Stimulated activated CD8-positive, alpha-beta memory T cell treated with anti-CD3 and anti-CD28 coated beads, Interleukin-2, amount 100 ng/mL, for 1 hour (primary cell): ENCODE measurements at regions not wholly inside any gene's neighbourhood (a gene's known extent, or its start where the extent isn't known, plus 50 kb on each side); places are given as distances from the start of the nearest gene placed in this dataset.

Source experiments
- DNase-seq, 2 donors: peaks; one replicate each; pipeline ENCODE4 v3.0.0-alpha.2; 2020; ENCODE audit warnings: low read depth in 2 of 2

DNA sequence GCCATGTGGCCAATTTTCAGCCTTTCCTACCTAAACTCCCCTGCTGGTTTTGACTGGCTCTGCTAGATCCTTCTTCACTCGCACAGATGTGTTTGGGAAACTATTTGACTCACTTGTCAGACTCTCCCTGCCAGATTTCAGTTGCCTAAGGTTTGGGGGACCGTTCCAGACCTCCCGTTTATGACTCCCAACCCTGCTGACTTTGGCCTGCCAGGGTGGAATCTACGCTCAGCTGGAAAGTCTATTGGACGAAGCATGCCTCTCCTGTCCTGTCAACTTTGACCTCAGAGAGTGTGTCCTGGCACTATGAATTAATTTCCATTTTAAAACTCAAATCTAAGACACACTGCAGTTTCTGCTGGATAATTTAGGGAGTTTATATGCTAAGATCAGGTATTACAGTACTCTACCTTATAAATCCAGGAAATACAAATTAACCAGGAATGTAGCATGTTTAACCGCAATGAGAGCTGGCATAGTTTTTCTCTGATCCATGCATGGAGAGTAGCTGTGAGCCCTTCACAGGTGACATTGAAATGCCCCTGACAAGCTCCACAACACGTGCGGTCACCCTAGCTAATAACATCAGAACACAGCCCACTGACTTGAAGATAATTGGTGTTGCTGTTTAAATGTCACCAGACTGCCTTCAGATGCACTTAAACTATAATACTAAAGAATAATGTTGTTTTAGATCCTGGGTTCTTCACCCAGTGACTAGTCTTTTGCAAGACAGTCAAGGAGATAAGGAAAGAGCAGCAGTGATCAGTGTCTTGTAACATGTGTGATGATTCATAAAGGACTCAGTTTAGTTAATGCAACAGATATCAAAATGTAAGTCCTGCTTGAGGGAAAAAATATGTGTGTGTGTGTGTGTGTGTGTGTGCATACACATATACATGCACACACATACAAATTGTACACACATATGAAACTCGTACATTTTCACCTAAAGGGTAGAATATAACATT is 223.0 kb upstream of the MCTP2 start:
- no peak for DNase-seq

DNA sequence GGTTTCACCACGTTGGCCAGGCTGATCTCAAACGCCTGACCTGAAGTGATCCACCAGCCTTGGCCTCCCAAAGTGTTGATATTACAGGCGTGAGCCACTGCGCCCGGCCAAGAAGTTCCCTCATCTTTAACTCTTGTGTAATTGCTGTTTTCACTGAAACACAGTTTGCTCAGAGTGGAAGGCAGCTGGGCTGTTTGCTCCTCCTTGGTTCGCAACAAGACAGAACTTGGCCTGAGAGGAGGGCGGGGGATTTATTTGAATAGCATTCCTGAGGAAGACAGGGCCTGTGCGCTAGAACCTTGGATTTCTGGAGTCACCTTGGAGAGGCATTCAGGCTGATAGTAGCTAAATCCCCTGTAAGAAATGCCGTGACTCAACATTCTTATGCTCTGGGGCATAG is 226.7 kb upstream of the MCTP2 start:
- DNase-seq: no peak

GRCh38 chr15:94002041-94002440 is 229.3 kb upstream of the MCTP2 start:
- DNase-seq: no peak

DNA sequence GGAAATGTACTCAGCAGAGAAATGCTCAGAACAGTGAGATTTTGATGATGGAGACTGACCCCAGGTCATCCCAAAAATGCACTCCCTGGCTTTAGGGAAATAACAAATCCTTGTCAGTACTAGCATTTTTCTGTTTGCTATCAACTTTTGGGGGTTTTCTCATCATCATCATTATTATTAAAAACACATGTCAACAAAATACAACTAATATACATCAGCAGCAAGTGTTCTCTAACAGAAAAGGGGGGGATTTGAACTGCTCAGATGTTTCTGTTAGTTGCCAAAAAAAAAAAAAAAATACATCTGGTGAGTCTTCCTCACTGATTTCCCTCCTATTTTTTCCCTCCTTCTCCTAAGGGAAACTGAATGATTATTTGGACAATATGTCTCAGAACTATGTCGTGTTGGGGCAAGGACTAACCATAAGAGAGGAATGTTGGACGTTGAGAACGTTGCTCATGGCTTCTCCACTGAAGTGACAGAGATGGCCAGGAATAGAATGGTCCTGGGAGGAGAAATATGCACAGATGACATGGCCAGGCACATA is 230.0 kb upstream of the MCTP2 start:
- DNase-seq: no peak

DNA sequence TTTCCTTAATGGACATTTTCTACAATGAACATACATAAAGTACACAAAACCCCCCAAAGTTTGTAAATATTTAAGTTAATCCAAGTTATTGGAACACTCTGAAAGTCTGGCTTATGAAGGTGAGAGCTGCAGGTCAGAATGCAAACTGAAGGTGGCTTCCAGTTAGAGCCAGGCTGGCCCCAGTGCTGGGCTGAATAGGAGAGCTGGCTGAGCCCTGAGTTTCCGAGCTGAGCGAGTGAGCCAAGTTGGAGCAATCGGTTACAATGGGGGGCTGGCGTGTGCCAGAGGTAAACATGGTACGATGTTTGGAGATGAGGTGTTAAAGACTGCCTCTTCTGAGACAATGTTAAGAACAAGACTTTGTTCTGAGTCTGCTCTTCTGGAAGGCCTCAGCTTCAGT is 230.8 kb upstream of the MCTP2 start:
- DNase-seq: no peak

- no peak for DNase-seq
Measured at GRCh38 chr15:93997071-93997658, 234.2 kb upstream of the MCTP2 start.

GRCh38 chr15:93989440-93989998 is 241.8 kb upstream of the MCTP2 start:
- no peak for DNase-seq

GRCh38 chr15:93987068-93987467 is 244.3 kb upstream of the MCTP2 start:
- DNase-seq: no peak

GRCh38 chr15:93986400-93986984 is 244.9 kb upstream of the MCTP2 start:
- DNase-seq: no peak

DNA sequence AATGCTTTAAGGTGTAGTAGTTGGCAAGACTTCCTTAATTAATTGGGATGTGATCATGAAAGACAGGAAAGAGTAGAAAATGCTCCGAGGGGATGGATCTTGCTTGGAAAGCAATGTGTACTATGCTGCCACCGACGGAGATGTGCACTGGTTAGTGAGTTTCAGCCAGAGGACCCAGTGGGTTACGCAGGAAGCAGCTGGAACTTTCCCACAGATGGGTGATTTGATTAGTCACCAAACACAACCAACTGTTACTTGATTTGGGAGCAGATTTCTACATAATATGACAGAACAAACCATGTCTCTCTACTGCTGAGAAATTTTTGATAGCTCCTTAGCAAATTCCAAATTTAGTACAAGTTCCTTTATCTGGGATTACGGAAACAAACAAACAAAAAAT is 245.4 kb upstream of the MCTP2 start:
- no peak for DNase-seq

DNA sequence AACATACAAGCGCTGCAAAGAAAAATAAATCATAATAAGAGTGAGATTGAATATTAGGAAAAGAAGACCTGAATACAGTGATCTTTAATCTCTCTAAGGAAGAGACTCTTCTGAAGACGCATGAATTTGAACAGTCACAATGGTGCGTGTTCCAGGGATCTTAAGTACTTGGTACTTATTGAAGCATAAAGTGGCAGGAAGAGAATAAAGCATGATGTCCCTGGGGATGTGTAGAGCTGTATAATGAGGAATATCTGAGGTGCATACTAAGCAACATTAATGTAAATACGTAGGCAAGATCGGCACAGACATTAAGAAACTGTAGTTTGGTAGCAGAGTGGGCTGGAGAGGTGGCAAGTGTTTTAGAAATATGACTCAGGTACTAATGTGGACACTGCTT is 246.2 kb upstream of the MCTP2 start:
- DNase-seq: no peak

DNA sequence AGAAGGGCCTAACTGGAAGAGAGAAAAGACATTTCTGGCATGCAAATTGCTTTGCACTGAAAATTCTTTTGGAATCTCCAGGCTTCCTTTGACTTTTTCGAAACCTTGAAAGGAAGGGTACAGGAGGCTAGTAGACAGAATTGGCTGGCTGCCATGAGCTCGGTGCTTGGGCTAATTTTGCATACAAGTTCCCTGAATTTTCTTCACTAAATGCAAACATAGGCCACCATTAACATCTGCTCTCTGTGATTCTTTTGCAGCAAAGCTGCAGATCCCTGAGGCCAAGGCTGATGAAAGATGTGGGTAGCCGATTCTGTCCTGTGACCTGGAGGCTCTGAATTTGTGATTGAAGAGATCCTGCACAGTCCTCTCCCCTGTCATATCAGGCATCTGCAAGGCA is 247.8 kb upstream of the MCTP2 start:
- no peak for DNase-seq

GRCh38 chr15:93982226-93982727 is 249.1 kb upstream of the MCTP2 start:
- DNase-seq: no peak

- no peak for DNase-seq
Measured at GRCh38 chr15:93981706-93982105, 249.7 kb upstream of the MCTP2 start.

- no peak for DNase-seq
Measured at GRCh38 chr15:93980261-93980911, 251.0 kb upstream of the MCTP2 start.

DNA sequence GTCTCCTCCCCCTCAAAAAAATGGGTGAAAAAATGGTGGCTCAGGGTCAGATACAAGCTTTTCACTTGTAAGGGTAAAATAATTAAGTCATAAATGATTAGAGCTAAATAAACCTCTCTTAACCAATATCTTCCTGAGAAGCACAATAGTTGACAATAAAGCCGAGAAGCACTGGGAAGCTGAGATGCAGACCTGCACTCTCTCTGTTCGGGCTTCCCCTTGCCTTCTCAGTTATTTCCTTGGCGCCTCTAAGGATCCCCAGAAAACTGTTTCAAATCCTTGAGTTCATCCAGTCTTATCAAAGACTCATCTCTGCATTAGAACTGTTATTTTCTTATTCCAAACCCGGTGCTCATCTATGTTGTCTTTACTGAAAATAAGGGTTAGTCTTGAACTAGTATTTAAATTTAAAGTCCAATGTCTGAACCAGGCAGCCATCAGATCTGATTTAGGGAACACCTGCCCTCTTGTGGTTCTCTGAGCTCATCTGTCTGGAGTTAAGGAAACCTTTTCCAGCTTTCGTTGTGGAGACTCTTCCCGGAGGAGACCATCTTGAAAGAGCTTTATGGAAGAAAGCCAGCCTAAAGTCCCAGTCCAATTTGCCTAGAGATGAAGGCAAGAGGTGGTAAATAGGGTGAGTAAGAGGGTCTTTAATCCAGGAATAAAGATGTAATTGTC is 256.4 kb upstream of the MCTP2 start:
- DNase-seq: no peak

DNA sequence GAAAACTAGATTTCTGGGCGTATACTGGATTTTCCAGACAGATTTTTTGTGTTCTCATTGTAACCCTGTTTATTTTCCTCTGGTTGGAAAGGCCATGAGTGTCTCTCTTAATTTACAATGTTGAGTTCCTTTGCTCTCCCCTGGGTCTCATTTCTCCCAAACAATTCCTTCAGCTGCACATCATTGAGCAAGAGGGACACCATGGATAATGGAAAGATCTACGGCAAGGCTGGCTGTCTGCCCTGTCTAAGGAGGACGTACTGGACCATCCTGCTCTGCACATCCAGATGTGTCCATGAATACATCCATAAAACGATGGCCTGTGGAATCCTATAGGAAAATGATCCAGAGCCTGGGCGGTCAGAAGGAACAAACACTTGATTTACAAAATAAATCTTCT is 258.1 kb upstream of the MCTP2 start:
- DNase-seq: no peak

DNA sequence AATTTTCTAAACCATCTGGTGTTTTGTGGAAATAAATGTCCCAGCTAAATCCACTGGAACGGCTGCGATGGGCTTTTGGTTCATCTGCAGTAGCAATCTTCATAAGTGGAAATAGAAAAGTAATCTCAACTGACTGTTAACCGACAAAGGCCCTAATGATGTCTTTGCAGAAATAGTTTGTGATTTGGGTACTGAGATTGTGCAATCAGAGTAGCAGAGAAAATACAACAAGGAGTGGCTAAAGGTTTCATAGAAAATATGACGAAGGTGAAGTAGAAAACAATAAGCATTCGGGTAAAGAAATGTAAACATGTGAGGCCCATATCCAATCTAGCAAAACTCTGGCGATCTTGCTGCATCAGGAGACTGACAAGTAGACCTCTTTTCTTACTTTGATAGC is 262.6 kb upstream of the MCTP2 start:
- no peak for DNase-seq

DNA sequence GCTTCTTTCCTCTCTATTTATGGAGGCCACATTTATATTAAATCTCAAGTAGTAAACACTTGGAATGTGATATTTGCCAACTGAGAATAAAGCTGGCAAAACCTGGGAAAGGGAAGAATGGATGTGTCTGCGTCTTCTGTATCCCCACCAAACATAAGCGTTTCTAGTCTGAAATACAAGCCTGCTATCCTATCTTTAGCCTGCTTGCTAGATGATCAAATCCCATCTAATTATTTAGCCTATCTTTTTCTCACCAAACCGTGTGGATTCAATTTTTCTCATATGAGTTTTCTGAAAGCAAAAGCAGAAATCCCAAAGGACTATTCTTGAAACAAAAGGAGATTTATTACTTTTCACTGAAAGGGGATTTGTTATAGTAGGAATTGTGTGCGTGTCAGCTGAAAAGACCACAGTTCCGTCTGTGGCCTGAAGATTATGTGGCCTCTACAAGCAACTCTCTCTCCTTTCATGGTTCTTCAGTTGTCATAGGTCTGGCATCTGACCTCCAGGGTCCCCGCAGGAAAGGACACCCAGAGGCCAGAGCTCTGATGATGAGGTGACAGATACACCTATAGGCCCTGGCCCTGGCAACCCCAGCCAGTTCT is 266.0 kb upstream of the MCTP2 start:
- DNase-seq: no peak

DNA sequence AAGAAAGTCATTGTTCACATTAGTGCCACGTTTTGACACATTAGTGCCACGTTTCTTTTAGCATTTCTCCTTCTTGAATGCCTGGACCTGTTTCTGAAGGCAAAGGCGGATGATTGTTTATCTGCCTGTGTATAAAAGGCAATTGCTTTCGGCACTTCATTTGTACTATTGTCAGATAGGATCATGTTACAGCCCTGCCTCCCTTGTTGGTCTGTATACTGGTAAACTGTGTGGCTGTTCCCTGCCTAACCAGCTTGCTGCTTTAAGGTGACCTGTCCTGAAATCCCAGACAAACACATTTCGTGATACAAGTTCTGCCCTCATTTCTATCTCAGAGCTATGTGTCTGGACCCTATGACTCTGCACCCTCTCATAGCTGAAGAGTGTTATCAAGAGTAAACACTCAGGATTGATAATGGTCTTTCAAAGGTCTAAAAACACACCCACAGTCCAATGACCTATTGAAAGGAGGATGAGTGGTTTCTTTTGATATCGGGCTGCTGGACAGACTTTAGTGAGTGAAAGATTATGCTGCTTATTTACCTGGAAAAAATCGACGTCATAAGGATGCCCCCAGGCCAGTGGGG is 276.3 kb upstream of the MCTP2 start:
- DNase-seq: no peak
